ENCODE measurements at regions not wholly inside any gene's neighbourhood (a gene's known extent, or its start where the extent isn't known, plus 50 kb on each side); places are given as distances from the start of the nearest gene placed in this dataset.

DNA sequence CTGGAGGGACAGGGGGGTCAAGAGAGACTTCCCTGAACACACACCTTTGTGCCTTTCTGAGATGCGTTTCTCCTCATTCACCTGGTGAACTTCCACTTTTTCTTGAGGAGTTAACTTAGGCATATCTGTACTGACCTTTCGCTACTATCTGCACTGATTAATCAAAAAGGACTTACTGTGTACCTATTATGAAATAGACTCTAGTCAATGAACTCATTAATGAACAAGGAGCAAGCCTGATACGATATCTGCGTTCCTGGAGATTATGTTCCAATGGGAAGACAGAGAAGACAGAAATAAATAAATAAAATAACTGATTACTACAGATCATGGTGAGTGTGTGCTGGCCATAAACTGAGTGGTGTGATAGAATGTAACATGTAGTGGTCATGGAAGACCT lies 157.2 kb upstream of the TBL1XR1 start:
- no peak overlapping the region for H3K4me3 ChIP-seq (ENCODE audit: low read depth, low read length)
- TF ChIP-seq, protein P1, sequence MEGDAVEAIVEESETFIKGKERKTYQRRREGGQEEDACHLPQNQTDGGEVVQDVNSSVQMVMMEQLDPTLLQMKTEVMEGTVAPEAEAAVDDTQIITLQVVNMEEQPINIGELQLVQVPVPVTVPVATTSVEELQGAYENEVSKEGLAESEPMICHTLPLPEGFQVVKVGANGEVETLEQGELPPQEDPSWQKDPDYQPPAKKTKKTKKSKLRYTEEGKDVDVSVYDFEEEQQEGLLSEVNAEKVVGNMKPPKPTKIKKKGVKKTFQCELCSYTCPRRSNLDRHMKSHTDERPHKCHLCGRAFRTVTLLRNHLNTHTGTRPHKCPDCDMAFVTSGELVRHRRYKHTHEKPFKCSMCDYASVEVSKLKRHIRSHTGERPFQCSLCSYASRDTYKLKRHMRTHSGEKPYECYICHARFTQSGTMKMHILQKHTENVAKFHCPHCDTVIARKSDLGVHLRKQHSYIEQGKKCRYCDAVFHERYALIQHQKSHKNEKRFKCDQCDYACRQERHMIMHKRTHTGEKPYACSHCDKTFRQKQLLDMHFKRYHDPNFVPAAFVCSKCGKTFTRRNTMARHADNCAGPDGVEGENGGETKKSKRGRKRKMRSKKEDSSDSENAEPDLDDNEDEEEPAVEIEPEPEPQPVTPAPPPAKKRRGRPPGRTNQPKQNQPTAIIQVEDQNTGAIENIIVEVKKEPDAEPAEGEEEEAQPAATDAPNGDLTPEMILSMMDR (IDR thresholded peaks at IDR 0.05; ENCODE audit: insufficient read depth, low read depth, low read length) = no peak
- no peak for DNase-seq (ENCODE audit: low read depth)

GRCh38 chr3:177356113-177356512 lies 158.8 kb upstream of the TBL1XR1 start:
- TF ChIP-seq, protein P1 (IDR thresholded peaks at IDR 0.05; ENCODE audit: insufficient read depth, low read depth, low read length) = no peak
- no peak overlapping the region for H3K4me3 ChIP-seq (ENCODE audit: low read depth, low read length)
- no peak for DNase-seq (ENCODE audit: low read depth)

DNA sequence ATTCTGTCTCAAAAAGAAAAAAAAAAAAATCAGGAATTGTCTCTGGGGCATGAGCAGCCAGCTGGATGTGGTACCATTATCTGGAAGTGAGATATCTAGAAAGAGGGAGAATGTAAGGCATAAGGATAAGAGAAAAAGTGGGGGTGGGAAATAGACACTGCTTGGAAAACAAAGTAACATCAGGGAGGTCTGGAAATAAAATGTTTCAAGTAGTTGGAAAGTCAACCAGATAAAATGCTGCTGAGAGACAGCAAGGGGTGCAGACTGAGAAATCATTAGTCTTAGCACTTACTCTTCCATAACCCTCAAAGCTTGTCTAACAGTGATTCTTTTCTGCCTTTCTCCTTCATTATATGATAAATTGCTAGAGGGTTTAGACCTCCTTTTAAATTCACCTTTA lies 159.7 kb upstream of the TBL1XR1 start:
- H3K4me3 ChIP-seq (ENCODE audit: low read depth, low read length) = no peak overlapping the region
- TF ChIP-seq, protein P1 (IDR thresholded peaks at IDR 0.05; ENCODE audit: insufficient read depth, low read depth, low read length) = no peak
- DNase-seq (ENCODE audit: low read depth) = no peak

- no peak overlapping the region for H3K4me3 ChIP-seq (ENCODE audit: low read depth, low read length)
- DNase-seq (ENCODE audit: low read depth) = peak; percentile 77
- TF ChIP-seq, protein P1 (IDR thresholded peaks at IDR 0.05; ENCODE audit: insufficient read depth, low read depth, low read length) = no peak
These were observed 160.2 kb upstream of the TBL1XR1 start for GRCh38 chr3:177357352-177358090.

DNA sequence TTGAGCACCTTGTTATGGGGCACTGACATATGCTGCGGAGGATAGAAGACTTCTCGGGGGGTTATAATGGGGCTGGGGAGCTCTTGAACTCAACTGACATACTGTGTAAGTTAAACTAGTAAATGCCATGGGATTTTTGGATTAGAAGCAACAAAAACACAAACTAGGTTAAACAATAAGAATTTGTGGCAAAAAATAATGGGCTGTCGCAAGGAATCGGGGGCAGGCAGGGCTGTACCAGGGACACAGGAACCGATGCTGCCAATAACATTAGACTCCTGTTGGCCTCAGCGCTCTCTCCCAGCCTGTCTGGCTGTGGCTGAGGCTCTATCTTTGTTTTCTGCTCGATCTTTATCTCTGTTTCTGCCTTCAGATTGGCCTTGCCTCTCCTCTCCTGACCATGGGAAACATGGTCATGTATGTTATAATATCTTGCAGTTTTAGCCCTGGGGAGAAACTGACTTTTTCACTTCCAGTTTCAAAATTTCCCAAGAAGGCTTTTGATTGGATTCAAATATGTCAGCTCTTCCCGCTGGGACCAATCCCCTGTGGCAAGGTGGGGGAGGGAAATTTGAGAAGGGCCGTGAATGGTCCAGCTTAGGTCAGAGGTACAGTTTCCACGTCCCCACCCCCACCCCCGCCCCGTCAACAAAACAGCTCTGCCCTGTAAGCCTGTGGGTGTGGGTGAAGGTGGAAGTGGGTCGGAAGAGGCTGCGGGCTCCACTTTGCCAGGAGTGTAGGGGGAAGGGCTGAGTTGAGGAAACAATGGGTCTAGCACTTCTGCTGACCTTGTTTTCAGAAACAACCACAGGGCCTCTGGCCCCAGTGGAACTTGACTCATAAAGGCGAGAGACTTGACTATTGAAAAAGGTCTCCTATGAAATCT lies 161.1 kb upstream of the TBL1XR1 start:
- H3K4me3 ChIP-seq (ENCODE audit: low read depth, low read length) = no peak overlapping the region
- DNase-seq (ENCODE audit: low read depth) = peak; percentile 67
- TF ChIP-seq, protein P1 (IDR thresholded peaks at IDR 0.05; ENCODE audit: insufficient read depth, low read depth, low read length) = no peak

DNA sequence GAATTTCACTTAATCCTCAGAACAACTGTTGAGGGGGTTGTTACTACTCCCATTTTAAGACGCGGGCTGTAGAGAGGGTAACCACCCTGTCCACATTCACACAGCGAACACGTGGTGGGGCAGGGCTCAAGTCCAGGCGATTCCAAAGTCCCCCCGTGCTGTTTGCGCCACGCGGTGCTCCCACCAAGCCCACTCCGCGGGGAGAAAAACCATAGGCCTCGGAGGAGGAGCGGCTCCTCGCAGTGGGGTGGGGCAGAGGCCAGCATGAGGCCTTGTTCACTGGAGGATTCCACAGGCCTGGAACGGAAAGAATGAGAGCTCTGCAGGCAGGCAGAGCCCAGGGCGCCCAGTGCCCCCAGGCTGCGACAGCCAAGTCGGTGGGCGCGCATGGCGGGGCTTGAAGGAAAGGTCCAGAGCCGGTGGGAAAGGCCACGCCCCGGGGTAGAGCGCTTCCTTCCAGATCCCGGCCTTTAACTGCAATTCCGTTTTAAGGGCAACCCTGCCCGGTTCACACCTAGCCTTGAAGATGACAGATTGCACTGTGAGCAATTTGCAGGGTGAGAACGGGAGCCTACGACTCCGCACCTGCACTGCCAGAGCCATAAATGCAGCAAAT lies 161.8 kb upstream of the TBL1XR1 start:
- H3K4me3 ChIP-seq (ENCODE audit: low read depth, low read length) = no peak overlapping the region
- peak; percentile 26 for DNase-seq (ENCODE audit: low read depth)
- TF ChIP-seq, protein P1 (IDR thresholded peaks at IDR 0.05; ENCODE audit: insufficient read depth, low read depth, low read length) = no peak
